ENCODE measurements at regions not wholly inside any gene's neighbourhood (a gene's known extent, or its start where the extent isn't known, plus 50 kb on each side); places are given as distances from the start of the nearest gene placed in this dataset.

- POLR2A ChIA-PET: no interaction called here
Measured at GRCh38 chr10:81192221-81192788, 654.6 kb downstream of the SH2D4B start.

More at GRCh38 chr10:81192221-81192788, 654.6 kb downstream of the SH2D4B start:
- Histone ChIP-seq H3K79me2 (ENCODE audit: insufficient read depth) (no peaks in the 10 kb centered on the region), H3K9ac (no peak overlapping the region), H3K4me3 (ENCODE audit: low read depth in 2 of 2, low read length in 1 of 2) (no peak overlapping the region), H3K4me1 (ENCODE audit: control insufficient read depth in 1 of 2, insufficient read depth in 2 of 2, low read depth in 1 of 2, low read length in 1 of 2) (no peaks in the 10 kb centered on the region), H3K4me2 (no peak overlapping the region), H3K27ac (ENCODE audit: low read depth in 2 of 2, low read length in 1 of 2) (no peak overlapping the region), H4K20me1 (ENCODE audit: insufficient read depth) (no peaks in the 10 kb centered on the region), H3K9me3 (peaks cover 6% of the 10 kb centered on the region; the same call in 1 of the 2 replicates), H3K9me2 (no peaks in the 10 kb centered on the region), H2AFZ (ENCODE audit: low read depth) (no peak overlapping the region), H3K27me3 (ENCODE audit: insufficient read depth) (no peaks in the 10 kb centered on the region), H3F3A (replicated peaks; ENCODE audit: insufficient read depth) (no peaks in the 10 kb centered on the region), H3K36me3 (replicated peaks in 1 of 2; ENCODE audit: control insufficient read depth in 1 of 2, insufficient read depth in 2 of 2, low read length in 1 of 2) (no peaks in the 10 kb centered on the region)
- TF ChIP-seq REST (IDR thresholded peaks at IDR 0.05; ENCODE audit: low read depth, low read length) (no peak), ZBTB33 (IDR thresholded peaks at IDR 0.05; ENCODE audit: borderline replicate concordance, low read depth) (no peak), IRF3 (IDR thresholded peaks at IDR 0.05; ENCODE audit: low read depth, low read length) (no peak), MXI1 (IDR thresholded peaks at IDR 0.05; ENCODE audit: low read depth, low read length) (no peak), CTCF (IDR thresholded peaks at IDR 0.05) (no peak), FOXM1 (IDR thresholded peaks at IDR 0.05; ENCODE audit: low read depth) (no peak), NRF1 (IDR thresholded peaks at IDR 0.05; ENCODE audit: low read depth, low read length) (no peak)
- 11% methylated on average over 6 of the region's 6 CpGs for WGBS (ENCODE audit: low lambda C conversion rate)
- CTCF ChIA-PET: interaction anchor here (1.3 kb wide), 1 partner anchor 13 kb away, joined by 4 read pairs; no protein-coding TSS in a partner anchor
- no peak for DNase-seq
